ENCODE measurements at regions not wholly inside any gene's neighbourhood (a gene's known extent, or its start where the extent isn't known, plus 50 kb on each side); places are given as distances from the start of the nearest gene placed in this dataset.
"Not testable (repeated sequence)": the region's sequence is repeated elsewhere in the genome, so short reads cannot be mapped to it uniquely, and the experiment has no call there.

- no peak for DNase-seq (ENCODE audit: low read depth in 4 of 4, low spot score in 3 of 4)
Observed at GRCh38 chr10:129192344-129193128, 274.5 kb upstream of the MGMT start.

GRCh38 chr10:129193148-129193547 is 273.9 kb upstream of the MGMT start:
- DNase-seq (ENCODE audit: low read depth in 4 of 4, low spot score in 3 of 4): no peak

GRCh38 chr10:129194181-129194870 is 272.7 kb upstream of the MGMT start:
- DNase-seq (ENCODE audit: low read depth in 4 of 4, low spot score in 3 of 4): no peak

GRCh38 chr10:129199826-129200225 is 267.2 kb upstream of the MGMT start:
- DNase-seq (ENCODE audit: low read depth in 4 of 4, low spot score in 3 of 4): no peak

- DNase-seq (ENCODE audit: low read depth in 4 of 4, low spot score in 3 of 4): no peak
Observed at GRCh38 chr10:129203819-129204218, 263.2 kb upstream of the MGMT start.

- DNase-seq (ENCODE audit: low read depth in 4 of 4, low spot score in 3 of 4): no peak
Observed at GRCh38 chr10:129207297-129207696, 259.7 kb upstream of the MGMT start.

GRCh38 chr10:129210876-129211275 is 256.2 kb upstream of the MGMT start:
- DNase-seq (ENCODE audit: low read depth in 4 of 4, low spot score in 3 of 4): no peak

GRCh38 chr10:129213256-129213655 is 253.8 kb upstream of the MGMT start:
- DNase-seq (ENCODE audit: low read depth in 4 of 4, low spot score in 3 of 4): no peak

- not testable (repeated sequence) for DNase-seq (ENCODE audit: low read depth in 4 of 4, low spot score in 3 of 4)
Observed at GRCh38 chr10:129213996-129214395, 253.0 kb upstream of the MGMT start.

GRCh38 chr10:129219364-129219763 is 247.7 kb upstream of the MGMT start:
- no peak for DNase-seq (ENCODE audit: low read depth in 4 of 4, low spot score in 3 of 4)

- DNase-seq (ENCODE audit: low read depth in 4 of 4, low spot score in 3 of 4): peak in 2 of 4 donors; percentile 29 to 30
Observed at GRCh38 chr10:129222436-129222835, 244.6 kb upstream of the MGMT start.

- DNase-seq (ENCODE audit: low read depth in 4 of 4, low spot score in 3 of 4): no peak
Observed at GRCh38 chr10:129223363-129223762, 243.7 kb upstream of the MGMT start.

- no peak for DNase-seq (ENCODE audit: low read depth in 4 of 4, low spot score in 3 of 4)
Observed at GRCh38 chr10:129224065-129224464, 243.0 kb upstream of the MGMT start.

- DNase-seq (ENCODE audit: low read depth in 4 of 4, low spot score in 3 of 4): no peak
Observed at GRCh38 chr10:129231821-129232220, 235.2 kb upstream of the MGMT start.

- no peak for DNase-seq (ENCODE audit: low read depth in 4 of 4, low spot score in 3 of 4)
Observed at GRCh38 chr10:129233351-129234148, 233.5 kb upstream of the MGMT start.

- no peak for DNase-seq (ENCODE audit: low read depth in 4 of 4, low spot score in 3 of 4)
Observed at GRCh38 chr10:129236274-129236691, 230.8 kb upstream of the MGMT start.

GRCh38 chr10:129241461-129241860 is 225.6 kb upstream of the MGMT start:
- no peak for DNase-seq (ENCODE audit: low read depth in 4 of 4, low spot score in 3 of 4)

GRCh38 chr10:129244298-129244697 is 222.7 kb upstream of the MGMT start:
- no peak for DNase-seq (ENCODE audit: low read depth in 4 of 4, low spot score in 3 of 4)

- no peak for DNase-seq (ENCODE audit: low read depth in 4 of 4, low spot score in 3 of 4)
Observed at GRCh38 chr10:129244757-129245156, 222.3 kb upstream of the MGMT start.

- no peak for DNase-seq (ENCODE audit: low read depth in 4 of 4, low spot score in 3 of 4)
Observed at GRCh38 chr10:129253161-129253864, 213.7 kb upstream of the MGMT start.

GRCh38 chr10:129253865-129254179 is 213.2 kb upstream of the MGMT start:
- DNase-seq (ENCODE audit: low read depth in 4 of 4, low spot score in 3 of 4): no peak

All from right renal pelvis (tissue), 4 donors.